ENCODE measurements at regions not wholly inside any gene's neighbourhood (a gene's known extent, or its start where the extent isn't known, plus 50 kb on each side); places are given as distances from the start of the nearest gene placed in this dataset.

- H3K27me3 ChIP-seq (replicated peaks in 1 of 7) = no peaks in the 10 kb centered on the region
- peaks cover 0 to 7% (median 0%) of the 10 kb centered on the region in 8 donors for H3K9me3 ChIP-seq
- no peak for DNase-seq
These were observed 380.9 kb downstream of the EDEM1 start for GRCh38 chr3:5568451-5568850.

GRCh38 chr3:5569152-5569551 is 381.6 kb downstream of the EDEM1 start:
- 88 to 94% (median 90%) methylated on average over 4 of the region's 4 CpGs for WGBS, 5 donors
- Histone ChIP-seq H3K27me3 (replicated peaks in 1 of 7) (no peaks in the 10 kb centered on the region), H3K27ac (no peak overlapping the region), H3K4me3 (no peak overlapping the region), H3K9me3 (peaks cover 0 to 7% (median 0%) of the 10 kb centered on the region in 8 donors), H3K4me1 (no peaks in the 10 kb centered on the region), H3K36me3 (no peaks in the 10 kb centered on the region)
- TF ChIP-seq POLR2AphosphoS5 (IDR thresholded peaks at IDR 0.05) (no peak), POLR2A (IDR thresholded peaks at IDR 0.05) (no peak), CTCF (IDR thresholded peaks at IDR 0.05 in 8 of 11, conservative IDR thresholded peaks at IDR 0.05 in 3 of 11) (no peak)
- DNase-seq = no peak
- intact Hi-C loops (cut with DNase I; ENCODE audit: low total_unique reads) = no loop called here

More at GRCh38 chr3:5568451-5568850, 380.9 kb downstream of the EDEM1 start:
- H3K27ac ChIP-seq = no peak overlapping the region
- H3K4me3 ChIP-seq = no peak overlapping the region
- H3K4me1 ChIP-seq = no peaks in the 10 kb centered on the region
- intact Hi-C loops (cut with DNase I; ENCODE audit: low total_unique reads) = no loop called here
- H3K36me3 ChIP-seq = no peaks in the 10 kb centered on the region
- TF ChIP-seq CTCF (IDR thresholded peaks at IDR 0.05 in 8 of 11, conservative IDR thresholded peaks at IDR 0.05 in 3 of 11) (no peak), POLR2AphosphoS5 (IDR thresholded peaks at IDR 0.05) (no peak), POLR2A (IDR thresholded peaks at IDR 0.05) (no peak)
- WGBS, 5 donors = 40 to 53% (median 44%) methylated on average over 5 of the region's 5 CpGs

GRCh38 chr3:5572168-5572567 is 384.7 kb downstream of the EDEM1 start:
- Histone ChIP-seq H3K9me3 (peaks cover 0 to 5% (median 0%) of the 10 kb centered on the region in 8 donors), H3K36me3 (no peaks in the 10 kb centered on the region), H3K4me1 (no peaks in the 10 kb centered on the region), H3K27me3 (replicated peaks in 1 of 7) (no peaks in the 10 kb centered on the region), H3K4me3 (no peak overlapping the region), H3K27ac (no peak overlapping the region)
- DNase-seq = no peak
- WGBS, 5 donors = 77 to 87% (median 85%) methylated on average over 6 of the region's 6 CpGs
- TF ChIP-seq POLR2A (IDR thresholded peaks at IDR 0.05) = no peak
- no peak for TF ChIP-seq CTCF (IDR thresholded peaks at IDR 0.05 in 8 of 11, conservative IDR thresholded peaks at IDR 0.05 in 3 of 11)
- TF ChIP-seq POLR2AphosphoS5 (IDR thresholded peaks at IDR 0.05) = no peak
- intact Hi-C loops (cut with DNase I; ENCODE audit: low total_unique reads) = no loop called here

- TF ChIP-seq POLR2A (IDR thresholded peaks at IDR 0.05) (no peak), POLR2AphosphoS5 (IDR thresholded peaks at IDR 0.05) (no peak), CTCF (IDR thresholded peaks at IDR 0.05 in 8 of 11, conservative IDR thresholded peaks at IDR 0.05 in 3 of 11) (no peak)
- Histone ChIP-seq H3K4me3 (no peak overlapping the region), H3K27me3 (replicated peaks in 1 of 7) (peaks cover 0 to 2% (median 0%) of the 10 kb centered on the region in 7 donors), H3K4me1 (no peaks in the 10 kb centered on the region), H3K27ac (no peak overlapping the region), H3K9me3 (no peaks in the 10 kb centered on the region), H3K36me3 (no peaks in the 10 kb centered on the region)
- DNase-seq = no peak
- intact Hi-C loops (cut with DNase I; ENCODE audit: low total_unique reads) = no loop called here
- 79 to 92% (median 83%) methylated on average over 7 of the region's 7 CpGs for WGBS, 5 donors
These were observed 388.9 kb downstream of the EDEM1 start for GRCh38 chr3:5576277-5577011.

Data from spleen (tissue), 11 donors.